Activated CD4-positive, alpha-beta T cell treated with anti-CD3 and anti-CD28 coated beads, Interleukin-2, amount 10 ng/mL, durations not matched to agents 24 days and 14 days (primary cell): ENCODE measurements at regions not wholly inside any gene's neighbourhood (a gene's known extent, or its start where the extent isn't known, plus 50 kb on each side); places are given as distances from the start of the nearest gene placed in this dataset.
"Not testable (repeated sequence)": the region's sequence is repeated elsewhere in the genome, so short reads cannot be mapped to it uniquely, and the experiment has no call there.

Experiments
- DNase-seq: peaks from one replicate; pipeline ENCODE4 v3.0.0; 2022
- H3K27ac Mint-ChIP-seq: one replicate; pipeline ENCODE4 v1.8.0; 2022; ENCODE audit warnings: mild to moderate bottlenecking, mixed read lengths
- H3K27me3 Mint-ChIP-seq: one replicate; pipeline ENCODE4 v1.8.0; 2022; ENCODE audit warnings: mixed read lengths
- H3K36me3 Mint-ChIP-seq: one replicate; pipeline ENCODE4 v1.8.0; 2022; ENCODE audit warnings: low read depth, mild to moderate bottlenecking, mixed read lengths
- H3K4me1 Mint-ChIP-seq: one replicate; pipeline ENCODE4 v1.8.0; 2021; ENCODE audit warnings: mixed read lengths
- H3K4me3 Mint-ChIP-seq: one replicate; pipeline ENCODE4 v1.8.0; 2022; ENCODE audit warnings: mild to moderate bottlenecking, moderate library complexity, mixed read lengths
- H3K9me3 Mint-ChIP-seq: one replicate; pipeline ENCODE4 v1.8.0; 2021; ENCODE audit warnings: mixed read lengths
- intact Hi-C: fragments of 100-400 bp; cut with micrococcal nuclease; formaldehyde crosslinking; loops from one replicate; pipeline ENCODE4 v1.15.1; 2023

DNA sequence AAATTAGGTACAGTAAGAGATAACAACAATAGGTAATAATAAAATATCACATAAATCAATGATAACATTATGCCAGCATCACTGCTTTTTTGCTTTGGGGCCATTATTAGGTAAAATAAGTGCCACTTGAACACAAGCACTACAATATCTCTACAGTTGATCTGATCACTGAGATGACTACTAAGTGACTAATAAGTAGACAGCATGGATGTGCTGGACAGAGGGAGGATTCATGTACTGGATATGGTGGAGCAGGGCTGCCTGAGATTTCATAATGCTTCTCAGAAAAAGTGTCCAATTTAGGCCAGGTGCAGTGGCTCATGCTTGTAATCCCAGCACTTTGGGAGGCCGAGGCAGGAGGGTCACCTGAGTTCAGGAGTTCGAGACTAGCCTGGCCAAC lies 137.8 kb upstream of the IL1RAPL2 start:
- DNase-seq: no peak
- no peak overlapping the region for H3K27ac Mint-ChIP-seq
- H3K9me3 Mint-ChIP-seq: no peaks in the 10 kb centered on the region
- no peaks in the 10 kb centered on the region for H3K27me3 Mint-ChIP-seq
- no peaks in the 10 kb centered on the region for H3K4me1 Mint-ChIP-seq
- no peaks in the 10 kb centered on the region for H3K36me3 Mint-ChIP-seq
- intact Hi-C loops: no loop called here
- H3K4me3 Mint-ChIP-seq: no peak overlapping the region

DNA sequence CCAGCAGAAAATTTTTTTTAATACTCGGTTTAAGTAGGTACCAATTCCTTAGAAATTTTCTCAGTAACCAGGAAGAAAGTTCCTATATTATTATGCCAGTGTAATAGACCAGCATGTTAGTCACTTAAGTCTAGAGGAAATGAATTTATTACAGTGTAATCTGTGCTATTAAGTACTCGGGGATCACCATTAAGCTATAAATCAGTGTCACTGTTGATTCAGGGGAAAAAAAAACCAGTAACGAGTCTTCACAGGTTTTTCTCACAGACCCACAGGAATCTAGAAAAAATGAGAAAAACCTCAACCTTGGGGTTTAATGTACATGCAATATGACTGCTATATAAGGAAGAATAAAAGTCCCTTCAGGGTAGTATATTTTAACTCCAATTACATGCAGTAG lies 138.3 kb upstream of the IL1RAPL2 start:
- no peak for DNase-seq
- Mint-ChIP-seq H3K27ac (no peak overlapping the region), H3K27me3 (no peaks in the 10 kb centered on the region), H3K4me1 (no peaks in the 10 kb centered on the region), H3K9me3 (no peaks in the 10 kb centered on the region), H3K4me3 (no peak overlapping the region), H3K36me3 (no peaks in the 10 kb centered on the region)
- intact Hi-C loops: no loop called here

DNA sequence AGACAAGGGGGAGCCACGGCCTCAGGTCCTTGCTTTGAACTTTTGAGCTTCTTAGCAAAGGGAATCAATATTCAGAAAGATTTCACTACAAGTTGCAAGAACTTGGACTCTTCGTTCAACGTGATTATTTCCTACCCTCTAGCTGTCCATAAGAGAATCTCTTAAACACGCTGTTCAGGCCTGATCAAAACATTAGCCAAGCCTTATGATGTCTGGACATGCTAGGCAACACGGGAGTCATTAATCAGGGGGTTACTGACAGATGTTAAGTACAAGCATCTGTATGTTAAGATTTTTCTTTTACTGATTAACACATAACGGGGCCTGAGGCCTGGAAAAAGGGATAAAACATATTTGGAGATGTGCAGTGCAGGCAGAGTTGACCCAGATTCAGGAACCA lies 138.9 kb upstream of the IL1RAPL2 start:
- no peaks in the 10 kb centered on the region for H3K9me3 Mint-ChIP-seq
- no peaks in the 10 kb centered on the region for H3K36me3 Mint-ChIP-seq
- no peak overlapping the region for H3K27ac Mint-ChIP-seq
- intact Hi-C loops: no loop called here
- H3K27me3 Mint-ChIP-seq: no peaks in the 10 kb centered on the region
- no peaks in the 10 kb centered on the region for H3K4me1 Mint-ChIP-seq
- no peak for DNase-seq
- H3K4me3 Mint-ChIP-seq: no peak overlapping the region

- intact Hi-C loops: no loop called here
These were observed 145.1 kb upstream of the IL1RAPL2 start for GRCh38 chrX:104420907-104421306.

GRCh38 chrX:104419926-104420325 lies 146.1 kb upstream of the IL1RAPL2 start:
- intact Hi-C loops: no loop called here
- no peak overlapping the region for H3K27ac Mint-ChIP-seq
- no peaks in the 10 kb centered on the region for H3K27me3 Mint-ChIP-seq
- no peak for DNase-seq
- peaks cover 8% of the 10 kb centered on the region for H3K9me3 Mint-ChIP-seq
- H3K4me1 Mint-ChIP-seq: no peaks in the 10 kb centered on the region
- no peaks in the 10 kb centered on the region for H3K36me3 Mint-ChIP-seq
- no peak overlapping the region for H3K4me3 Mint-ChIP-seq

More at GRCh38 chrX:104420907-104421306, 145.1 kb upstream of the IL1RAPL2 start:
- H3K9me3 Mint-ChIP-seq: peaks cover 2% of the 10 kb centered on the region
- H3K27ac Mint-ChIP-seq: no peak overlapping the region
- no peaks in the 10 kb centered on the region for H3K36me3 Mint-ChIP-seq
- no peaks in the 10 kb centered on the region for H3K4me1 Mint-ChIP-seq
- no peaks in the 10 kb centered on the region for H3K27me3 Mint-ChIP-seq
- no peak overlapping the region for H3K4me3 Mint-ChIP-seq
- DNase-seq: no peak

DNA sequence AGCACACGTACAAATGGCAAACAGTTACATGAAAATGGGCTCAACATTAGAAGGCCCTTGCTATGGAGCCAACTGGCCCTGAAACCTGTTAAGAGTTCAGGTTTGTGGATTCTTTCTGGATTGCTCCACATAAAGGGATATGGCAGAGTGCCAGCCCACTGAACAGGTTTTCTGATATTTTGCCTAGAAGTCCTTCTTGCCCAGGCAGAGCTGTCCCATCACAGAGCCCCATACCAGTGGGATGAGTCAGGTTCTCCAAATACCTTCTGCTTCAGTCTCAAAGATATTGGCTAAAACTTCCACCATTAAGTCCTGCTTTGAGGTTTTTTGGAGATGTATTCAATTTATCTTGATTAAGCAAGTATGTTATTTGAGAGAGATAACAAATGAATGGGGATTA lies 146.8 kb upstream of the IL1RAPL2 start:
- H3K9me3 Mint-ChIP-seq: peaks cover 8% of the 10 kb centered on the region
- H3K27ac Mint-ChIP-seq: no peak overlapping the region
- DNase-seq: no peak
- no peak overlapping the region for H3K4me3 Mint-ChIP-seq
- no peaks in the 10 kb centered on the region for H3K36me3 Mint-ChIP-seq
- no peaks in the 10 kb centered on the region for H3K4me1 Mint-ChIP-seq
- no peaks in the 10 kb centered on the region for H3K27me3 Mint-ChIP-seq
- intact Hi-C loops: no loop called here

GRCh38 chrX:104411800-104412199 lies 154.2 kb upstream of the IL1RAPL2 start:
- H3K4me1 Mint-ChIP-seq: no peaks in the 10 kb centered on the region
- H3K36me3 Mint-ChIP-seq: no peaks in the 10 kb centered on the region
- H3K27me3 Mint-ChIP-seq: no peaks in the 10 kb centered on the region
- DNase-seq: no peak
- no peak overlapping the region for H3K4me3 Mint-ChIP-seq
- intact Hi-C loops: no loop called here
- H3K27ac Mint-ChIP-seq: no peak overlapping the region
- peaks cover 6% of the 10 kb centered on the region for H3K9me3 Mint-ChIP-seq

GRCh38 chrX:104400387-104400786 lies 145.7 kb upstream of the ESX1 start:
- Mint-ChIP-seq H3K27me3 (no peaks in the 10 kb centered on the region), H3K27ac (no peak overlapping the region), H3K9me3 (no peaks in the 10 kb centered on the region), H3K4me1 (no peaks in the 10 kb centered on the region), H3K36me3 (no peaks in the 10 kb centered on the region), H3K4me3 (no peak overlapping the region)
- DNase-seq: no peak
- intact Hi-C loops: no loop called here

- no peaks in the 10 kb centered on the region for H3K36me3 Mint-ChIP-seq
- intact Hi-C loops: no loop called here
These were observed 137.6 kb upstream of the ESX1 start for GRCh38 chrX:104392350-104392749.

DNA sequence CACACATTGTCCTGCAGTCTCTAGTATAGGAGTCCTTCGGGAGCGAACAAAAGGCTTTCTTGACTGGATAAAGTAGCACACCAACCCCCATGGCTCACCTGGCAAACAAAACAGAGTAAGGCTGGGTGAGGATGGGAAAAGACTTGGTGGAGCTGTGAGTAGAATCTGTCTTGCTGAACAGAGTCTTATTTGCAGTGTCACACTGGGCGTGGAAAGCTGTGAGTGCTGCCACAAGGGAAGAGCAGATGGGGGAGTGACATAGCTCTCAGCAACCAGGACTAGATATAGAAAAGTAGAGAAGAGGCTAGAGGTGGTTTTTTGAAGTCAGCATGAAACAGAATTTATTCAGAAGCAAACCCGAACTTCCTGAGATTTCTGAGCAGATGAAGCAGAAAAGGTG lies 137.2 kb upstream of the ESX1 start:
- Mint-ChIP-seq H3K36me3 (no peaks in the 10 kb centered on the region), H3K27ac (no peak overlapping the region), H3K9me3 (no peaks in the 10 kb centered on the region), H3K27me3 (no peaks in the 10 kb centered on the region), H3K4me3 (no peak overlapping the region), H3K4me1 (no peaks in the 10 kb centered on the region)
- DNase-seq: no peak
- intact Hi-C loops: no loop called here

More at GRCh38 chrX:104392350-104392749, 137.6 kb upstream of the ESX1 start:
- Mint-ChIP-seq H3K4me3 (no peak overlapping the region), H3K27me3 (no peaks in the 10 kb centered on the region), H3K9me3 (no peaks in the 10 kb centered on the region), H3K4me1 (no peaks in the 10 kb centered on the region), H3K27ac (no peak overlapping the region)
- DNase-seq: no peak

- Mint-ChIP-seq H3K27ac (no peak overlapping the region), H3K4me1 (no peaks in the 10 kb centered on the region), H3K9me3 (no peaks in the 10 kb centered on the region), H3K36me3 (no peaks in the 10 kb centered on the region), H3K27me3 (peaks cover 2% of the 10 kb centered on the region), H3K4me3 (no peak overlapping the region)
- no peak for DNase-seq
- intact Hi-C loops: no loop called here
These were observed 122.2 kb upstream of the ESX1 start for GRCh38 chrX:104376937-104377336.

GRCh38 chrX:104372547-104372946 lies 117.8 kb upstream of the ESX1 start:
- DNase-seq: no peak
- intact Hi-C loops: no loop called here
- Mint-ChIP-seq H3K27me3 (no peaks in the 10 kb centered on the region), H3K9me3 (no peaks in the 10 kb centered on the region), H3K4me3 (no peak overlapping the region), H3K4me1 (no peaks in the 10 kb centered on the region), H3K27ac (no peak overlapping the region), H3K36me3 (no peaks in the 10 kb centered on the region)

- Mint-ChIP-seq H3K36me3 (no peaks in the 10 kb centered on the region), H3K27me3 (no peaks in the 10 kb centered on the region), H3K9me3 (no peaks in the 10 kb centered on the region), H3K4me3 (no peak overlapping the region), H3K27ac (no peak overlapping the region), H3K4me1 (no peaks in the 10 kb centered on the region)
- no peak for DNase-seq
- intact Hi-C loops: no loop called here
These were observed 115.4 kb upstream of the ESX1 start for GRCh38 chrX:104370089-104370488.

GRCh38 chrX:104360774-104361173 lies 106.0 kb upstream of the ESX1 start:
- intact Hi-C loops, H3K4me3 Mint-ChIP-seq, H3K27ac Mint-ChIP-seq, H3K9me3 Mint-ChIP-seq, DNase-seq, H3K36me3 Mint-ChIP-seq, H3K4me1 Mint-ChIP-seq, H3K27me3 Mint-ChIP-seq: not testable (repeated sequence)

GRCh38 chrX:104359124-104359523 lies 104.4 kb upstream of the ESX1 start:
- intact Hi-C loops: no loop called here
- Mint-ChIP-seq H3K27me3 (peaks cover 2% of the 10 kb centered on the region), H3K9me3 (no peaks in the 10 kb centered on the region), H3K4me1 (no peaks in the 10 kb centered on the region), H3K27ac (no peak overlapping the region), H3K36me3 (no peaks in the 10 kb centered on the region), H3K4me3 (no peak overlapping the region)
- no peak for DNase-seq
